ENCODE measurements at regions not wholly inside any gene's neighbourhood (a gene's known extent, or its start where the extent isn't known, plus 50 kb on each side); places are given as distances from the start of the nearest gene placed in this dataset.

DNA sequence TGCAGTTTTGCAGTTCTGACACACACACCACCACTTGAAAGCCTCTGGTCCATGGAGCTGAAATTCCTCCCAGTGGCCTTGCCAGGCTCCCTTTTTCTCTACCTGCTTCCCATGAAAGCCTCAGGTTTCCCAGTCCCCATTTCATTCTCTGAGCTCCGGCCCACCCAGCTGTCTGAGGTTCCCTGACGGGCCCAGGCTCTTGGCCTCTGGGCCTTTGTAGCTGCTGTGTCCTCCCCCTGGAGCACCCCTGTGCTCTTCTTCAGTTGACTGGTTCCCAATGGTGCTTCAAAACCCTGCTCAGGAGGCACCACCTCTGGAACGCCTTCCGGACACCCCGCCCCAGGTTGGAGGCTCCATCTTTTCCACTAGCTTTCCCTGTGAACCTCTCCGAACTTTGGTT lies 155.9 kb upstream of the SHB start:
- DNase-seq = no peak

DNA sequence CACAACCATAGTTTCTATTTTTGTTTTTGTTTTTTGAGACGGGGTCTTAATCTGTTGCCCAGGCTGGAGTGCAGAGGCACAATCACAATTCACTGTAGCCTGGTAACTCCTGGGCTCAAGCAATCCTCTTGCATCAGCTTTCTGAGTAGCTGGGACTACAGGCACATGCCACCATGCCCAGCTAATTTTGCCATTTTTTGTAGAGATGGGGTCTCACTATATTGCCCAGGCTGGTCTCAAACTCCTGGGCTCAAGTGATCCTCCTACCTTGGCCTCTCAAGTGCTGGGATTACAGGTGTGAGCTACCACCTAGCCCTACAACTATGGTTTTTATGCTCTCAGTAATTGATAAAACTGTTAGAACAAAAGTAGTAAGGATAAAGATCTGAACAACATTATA lies 147.5 kb upstream of the SHB start:
- DNase-seq = no peak

DNA sequence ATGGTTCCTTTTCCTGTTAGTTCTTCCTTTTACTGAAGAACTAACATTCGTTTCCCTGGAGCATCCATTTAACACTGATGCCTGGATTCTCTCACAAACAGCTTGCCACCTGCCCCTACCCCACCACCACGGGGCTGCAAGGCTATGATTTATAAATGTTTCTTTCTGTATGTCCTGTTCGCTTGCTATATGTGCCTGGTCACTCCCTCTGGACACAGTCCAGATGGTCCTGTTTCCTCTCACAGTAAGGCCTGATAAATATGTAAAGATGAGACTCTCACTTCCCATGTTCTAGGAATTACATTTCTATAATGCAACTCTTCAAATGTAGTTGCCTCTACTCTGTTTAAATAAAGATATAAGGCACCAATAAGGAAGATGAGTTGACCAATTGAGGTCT lies 146.4 kb upstream of the SHB start:
- no peak for DNase-seq

DNA sequence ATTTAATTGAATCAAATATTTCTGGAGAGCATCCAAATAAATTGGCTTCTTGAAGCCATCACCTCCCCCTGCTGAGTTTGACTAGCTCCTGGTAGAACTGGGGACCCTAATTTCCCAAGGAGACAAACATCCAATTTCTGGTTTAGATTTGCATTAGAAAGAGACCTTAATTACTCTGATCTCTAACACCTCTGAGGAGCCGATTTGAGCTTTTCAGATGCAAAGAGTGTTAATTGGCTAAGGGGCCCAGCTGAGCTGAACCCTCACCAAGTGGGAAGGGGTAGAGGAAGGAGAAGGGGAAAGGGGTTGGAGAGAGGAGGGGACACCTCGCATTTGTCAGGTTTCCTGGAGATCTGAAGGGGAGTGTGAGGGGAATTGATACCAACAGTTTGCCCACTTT lies 145.4 kb upstream of the SHB start:
- DNase-seq = no peak

DNA sequence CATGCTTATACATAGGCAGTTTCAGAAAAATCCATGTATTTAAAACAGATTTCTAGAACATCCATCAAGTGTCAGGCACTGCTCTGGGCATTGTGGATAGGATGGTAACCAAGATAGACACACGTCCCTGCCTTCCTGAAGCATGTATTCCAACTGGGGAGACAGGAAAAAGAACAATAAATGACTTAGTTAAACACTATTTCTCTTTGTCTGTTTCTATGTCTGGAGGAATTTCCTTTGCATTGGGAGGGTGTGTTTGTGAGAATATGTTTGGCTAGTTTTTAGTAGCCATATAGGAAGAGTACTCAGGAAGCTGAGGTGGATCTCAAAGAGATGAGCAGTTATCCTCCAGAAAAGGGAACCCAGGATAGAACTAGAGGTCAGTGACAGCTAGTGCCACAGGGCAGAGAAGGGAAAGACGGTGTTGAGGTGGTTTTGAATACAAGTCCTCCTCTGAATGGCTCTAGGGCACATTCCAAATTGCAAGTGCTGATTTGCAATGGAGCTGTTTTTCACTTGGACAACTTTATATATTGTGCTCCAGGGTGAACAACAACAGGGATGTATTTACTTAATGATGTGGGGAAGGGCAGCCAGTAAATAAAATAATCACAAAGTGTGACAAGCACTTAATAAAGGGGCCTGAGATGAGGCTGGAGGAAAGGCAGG lies 144.7 kb upstream of the SHB start:
- DNase-seq = no peak

DNA sequence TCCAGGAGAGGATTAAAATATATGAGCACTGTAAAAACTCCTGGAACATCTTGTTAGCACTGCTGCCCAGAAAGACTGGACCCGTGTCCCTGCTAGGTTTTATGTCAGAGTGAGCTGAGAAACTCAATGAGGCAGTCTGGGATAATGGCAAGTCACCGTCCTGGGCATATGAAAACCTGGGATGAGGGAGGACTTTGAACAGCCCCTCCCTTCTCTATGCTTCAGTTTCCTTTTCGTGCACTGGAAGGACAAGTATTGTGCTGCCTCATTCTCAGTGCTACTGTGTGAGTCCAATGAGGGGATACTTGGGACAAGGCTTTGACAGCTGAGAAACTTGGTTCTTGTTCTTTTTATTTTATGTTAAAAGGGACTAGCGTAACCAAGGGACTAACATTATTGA lies 143.0 kb upstream of the SHB start:
- DNase-seq = no peak

DNA sequence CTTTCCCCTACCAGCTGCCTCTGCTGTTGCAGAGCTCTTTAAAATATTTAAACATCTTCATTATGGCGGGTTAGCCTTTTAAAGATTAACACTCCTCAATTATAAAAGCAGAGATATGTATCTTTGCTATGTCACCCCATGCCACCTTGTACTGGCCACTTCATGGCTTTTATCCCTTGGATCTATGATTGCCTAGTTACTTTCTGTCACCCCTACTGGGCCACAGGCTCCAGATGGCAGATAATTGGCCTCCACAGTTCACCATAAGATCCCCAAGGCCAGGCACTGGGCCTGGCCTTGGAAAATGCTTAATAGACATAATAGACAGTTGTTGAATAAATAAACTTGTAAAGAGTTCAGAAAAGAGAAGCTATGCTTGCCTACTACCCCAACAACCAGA lies 142.0 kb upstream of the SHB start:
- no peak for DNase-seq

DNA sequence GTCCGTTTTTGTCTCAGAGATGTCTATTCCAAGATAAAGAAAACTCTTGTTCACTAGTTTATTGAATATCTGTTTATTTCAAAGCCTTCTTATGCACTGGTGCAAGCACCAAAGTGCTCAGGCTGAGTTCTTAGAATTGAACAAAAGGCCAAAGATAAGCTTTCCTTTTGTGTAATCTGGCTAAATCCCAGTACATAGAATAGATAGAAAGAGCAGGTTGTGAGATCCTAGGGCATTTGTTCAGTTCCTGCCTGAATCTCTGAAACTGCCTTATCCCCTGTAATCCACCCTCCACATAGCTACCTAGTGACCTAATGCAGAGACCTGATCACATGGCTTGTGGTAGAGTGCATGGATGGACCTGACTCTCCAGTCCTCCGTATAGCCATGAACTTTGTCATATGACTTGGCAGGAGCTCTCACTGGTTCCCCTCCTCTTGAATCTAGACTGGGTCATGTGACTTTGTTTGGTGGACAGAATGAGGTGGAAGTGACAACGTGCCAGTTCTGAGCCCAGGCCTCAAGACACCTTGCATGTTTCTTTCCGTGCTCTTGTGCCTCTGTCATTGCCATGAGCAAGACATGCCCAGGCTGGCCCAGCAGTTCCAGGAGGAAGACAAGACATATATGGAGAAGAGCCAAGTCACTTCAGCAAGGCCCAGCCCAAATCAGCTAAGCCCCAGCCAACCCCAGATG lies 139.3 kb upstream of the SHB start:
- DNase-seq = no peak

DNA sequence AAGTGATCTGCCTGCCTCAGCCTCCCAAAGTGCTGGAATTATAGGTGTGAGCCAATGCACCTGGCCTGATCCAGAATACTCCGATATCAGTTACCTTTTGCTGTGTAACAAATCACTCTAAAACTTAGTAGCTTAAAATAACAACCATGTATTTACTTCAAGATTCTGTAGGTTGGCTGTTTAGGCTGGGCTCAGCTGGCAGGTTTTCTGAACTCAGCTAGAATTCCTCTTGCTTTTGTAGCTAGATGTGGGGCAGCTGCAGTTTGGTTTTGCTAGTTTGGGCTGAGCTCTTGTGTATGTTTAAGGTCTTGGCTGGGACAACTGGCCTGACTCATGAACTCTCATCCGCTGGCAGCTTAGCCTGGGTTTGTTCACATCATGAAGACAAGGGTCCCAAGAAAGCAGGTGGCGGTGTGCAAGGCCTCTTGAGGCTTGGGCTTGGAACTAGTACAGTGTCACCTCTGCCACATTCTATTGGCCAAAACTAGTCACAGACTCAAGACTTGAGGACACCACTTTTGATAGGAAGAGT lies 138.3 kb upstream of the SHB start:
- DNase-seq = no peak

DNA sequence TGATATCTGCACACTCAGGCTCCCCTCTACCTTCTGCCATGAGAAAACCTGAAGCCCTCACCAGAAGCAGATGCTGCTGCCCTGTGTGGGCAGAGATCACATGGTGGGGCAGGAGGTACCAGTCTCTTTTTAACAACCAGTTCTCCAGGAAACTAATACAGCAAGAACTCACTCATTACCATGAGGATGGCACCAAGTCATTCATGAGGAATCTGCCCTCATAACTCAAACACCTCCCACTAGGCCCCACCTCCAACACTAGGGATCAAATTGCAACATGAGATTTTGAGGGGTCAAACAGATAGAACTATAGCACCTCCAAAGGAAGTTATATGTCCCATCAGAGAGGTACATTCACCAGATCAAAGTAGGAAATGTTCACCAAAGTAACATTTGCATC lies 136.3 kb upstream of the SHB start:
- no peak for DNase-seq

DNA sequence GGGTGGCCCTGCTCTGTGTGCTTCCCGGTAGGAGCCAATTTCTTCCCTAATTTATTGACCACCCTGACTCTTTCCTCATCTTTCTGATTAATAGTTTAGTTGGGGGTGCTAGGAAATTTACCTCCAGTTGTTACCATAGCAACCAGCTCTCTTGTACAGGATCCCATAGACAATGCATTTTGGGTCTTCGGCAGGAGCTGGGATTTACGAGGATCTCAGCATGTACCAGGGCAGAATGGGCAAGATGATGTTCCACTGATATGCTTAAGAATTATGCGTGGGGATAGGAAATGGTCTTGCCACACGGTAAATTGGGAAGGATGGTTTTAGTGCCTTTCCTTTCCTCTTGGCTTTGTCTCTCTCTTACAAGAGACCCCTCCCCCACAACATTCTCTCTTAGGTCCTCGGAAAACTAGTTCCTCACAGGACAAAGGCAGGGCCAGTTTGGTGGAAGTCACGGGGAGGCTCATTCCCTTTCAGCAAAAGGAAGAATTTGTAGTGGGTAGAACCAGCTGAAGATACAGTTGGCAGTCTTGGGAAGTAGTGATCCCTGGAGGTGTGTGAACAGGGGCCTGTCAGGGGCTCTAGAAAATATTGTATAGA lies 133.4 kb upstream of the SHB start:
- no peak for DNase-seq

DNA sequence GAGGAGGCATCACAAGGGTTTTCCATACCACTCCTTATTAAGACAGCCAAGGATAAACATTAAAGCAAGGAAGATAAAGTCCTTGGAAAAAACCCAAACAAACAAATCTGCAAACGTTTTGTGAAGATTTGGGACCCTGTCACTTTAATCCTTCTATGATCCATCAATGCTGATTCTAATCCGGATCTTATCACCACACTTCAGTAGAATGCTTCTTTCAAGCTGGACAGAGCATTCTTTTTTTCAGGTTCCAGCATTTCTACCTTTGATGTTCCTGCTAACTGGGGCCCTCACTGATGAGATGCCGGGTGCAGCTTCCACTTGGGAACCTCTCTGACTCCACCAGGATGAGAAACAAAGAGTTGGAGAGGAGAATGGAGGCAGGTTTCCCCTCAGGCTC lies 132.8 kb upstream of the SHB start:
- DNase-seq = no peak

DNA sequence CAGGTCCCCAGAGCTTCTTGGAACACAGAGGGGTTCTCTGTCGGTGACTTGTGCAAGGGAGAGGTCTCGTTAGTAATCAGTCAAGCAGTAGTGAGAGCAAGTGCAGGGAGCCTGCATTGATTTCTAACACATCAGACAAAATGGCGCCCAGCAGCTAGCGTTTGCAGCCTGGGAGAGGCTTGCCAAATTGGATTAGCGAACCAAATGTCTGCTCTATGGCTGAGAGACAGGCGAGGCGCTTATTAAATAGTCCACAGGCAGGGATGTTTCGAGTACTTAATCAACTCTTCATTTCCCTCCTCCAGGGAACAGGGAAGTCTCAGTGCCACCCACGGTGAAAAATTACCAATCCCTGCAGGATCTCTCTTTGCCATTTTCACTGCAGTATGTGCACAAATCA lies 131.4 kb upstream of the SHB start:
- no peak for DNase-seq

DNA sequence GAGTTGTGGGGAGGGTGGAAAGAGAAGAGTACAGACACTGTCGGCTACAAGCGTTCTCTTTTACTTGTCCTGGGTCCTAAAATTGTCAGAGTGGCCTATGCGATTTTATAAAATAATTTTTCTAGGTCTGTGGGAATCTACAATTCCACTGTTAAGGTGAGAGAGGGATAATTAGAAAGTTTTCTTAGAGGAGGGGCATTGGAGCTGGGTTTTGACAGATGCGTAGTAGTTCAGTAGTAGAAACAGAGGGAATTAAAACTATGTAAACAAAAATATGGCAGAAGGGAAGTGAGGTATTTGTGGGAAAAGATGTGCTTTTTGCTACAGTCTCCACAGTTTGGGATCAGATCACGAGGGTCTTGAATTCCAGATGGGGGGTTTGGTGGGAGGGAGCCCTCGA lies 129.1 kb upstream of the SHB start:
- no peak for DNase-seq

DNA sequence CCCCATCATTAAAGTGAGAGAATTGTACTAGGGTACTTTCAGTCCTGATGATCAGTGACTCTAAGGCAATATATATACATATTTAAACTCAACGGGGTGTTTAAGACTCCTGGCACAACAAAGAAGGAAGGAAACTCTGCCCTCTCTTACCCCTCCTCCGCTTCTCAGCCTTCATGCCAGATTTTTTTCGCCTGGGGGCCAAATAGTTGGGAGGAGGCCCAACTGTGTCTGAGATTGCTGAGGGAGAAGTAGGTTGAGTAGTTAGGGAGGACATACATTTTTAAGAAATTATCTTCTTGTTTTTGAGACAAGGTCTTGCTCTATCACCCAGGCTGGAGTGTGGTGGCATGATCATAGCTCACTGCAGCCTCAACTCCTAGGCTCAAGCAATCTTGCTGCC lies 127.7 kb upstream of the SHB start:
- no peak for DNase-seq

DNA sequence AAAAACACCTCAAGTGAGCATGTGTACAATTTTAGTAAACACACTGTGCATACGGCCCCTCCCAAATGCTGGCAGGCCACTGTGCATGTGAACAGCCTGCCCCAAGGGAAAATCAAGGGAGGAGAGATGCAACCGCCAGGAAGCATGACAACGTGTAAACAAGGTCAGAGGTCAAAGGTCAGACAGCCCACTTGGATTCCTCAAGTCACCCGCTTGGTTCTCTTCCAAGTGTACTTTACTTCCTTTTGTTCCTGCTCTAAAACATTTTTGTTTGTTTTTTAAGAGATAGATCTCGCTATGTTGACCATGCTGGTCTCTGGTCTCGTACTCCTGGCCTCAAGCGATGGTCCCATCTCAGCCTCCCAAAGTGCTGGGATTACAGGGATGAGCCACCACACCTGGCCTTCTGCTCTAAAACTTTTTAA lies 126.7 kb upstream of the SHB start:
- DNase-seq = no peak

DNA sequence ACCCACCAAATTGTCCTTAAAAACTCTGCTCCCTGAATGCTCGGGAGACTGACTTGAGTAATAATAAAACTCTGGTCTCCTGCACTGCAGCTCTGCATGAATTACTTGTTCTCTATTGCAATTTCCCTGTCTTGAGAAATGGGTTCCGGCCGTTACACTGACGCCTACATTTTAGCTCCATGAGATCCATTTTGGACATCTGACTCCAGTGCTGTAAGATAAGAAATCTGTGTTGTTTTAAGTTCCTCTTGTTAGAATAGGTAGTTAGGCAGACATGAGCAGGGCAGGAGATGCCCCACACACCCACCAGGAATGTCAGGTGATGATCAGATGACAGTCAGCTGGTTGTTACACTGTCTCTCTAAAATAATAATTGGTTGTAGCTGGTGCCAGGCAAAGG lies 125.8 kb upstream of the SHB start:
- no peak for DNase-seq

DNA sequence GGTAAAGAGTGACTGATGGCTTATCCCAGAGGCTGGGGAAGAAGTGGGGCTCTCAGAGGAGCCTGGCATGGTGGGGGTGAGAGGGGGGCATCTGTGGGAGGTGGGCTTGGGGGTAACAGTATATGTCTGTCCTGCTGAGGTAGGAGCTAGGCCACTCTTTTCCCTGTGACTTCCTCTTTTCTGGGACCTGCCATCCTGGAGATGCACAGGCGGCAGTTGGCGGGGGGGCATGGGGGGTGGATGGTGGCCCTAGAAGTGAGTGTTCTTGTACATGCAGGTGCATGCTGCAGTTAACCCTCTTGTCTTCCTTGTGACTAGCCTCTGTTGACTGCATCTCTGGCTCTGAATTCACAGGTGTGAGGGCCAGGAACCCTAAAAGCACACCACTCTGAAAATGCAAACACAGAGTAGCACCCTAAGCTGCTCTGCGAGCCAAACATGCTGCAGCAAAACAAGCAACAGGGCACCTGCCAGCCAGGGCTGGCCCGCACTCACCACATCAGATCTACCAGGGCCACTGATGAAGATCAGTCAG lies 123.8 kb upstream of the SHB start:
- DNase-seq = no peak

DNA sequence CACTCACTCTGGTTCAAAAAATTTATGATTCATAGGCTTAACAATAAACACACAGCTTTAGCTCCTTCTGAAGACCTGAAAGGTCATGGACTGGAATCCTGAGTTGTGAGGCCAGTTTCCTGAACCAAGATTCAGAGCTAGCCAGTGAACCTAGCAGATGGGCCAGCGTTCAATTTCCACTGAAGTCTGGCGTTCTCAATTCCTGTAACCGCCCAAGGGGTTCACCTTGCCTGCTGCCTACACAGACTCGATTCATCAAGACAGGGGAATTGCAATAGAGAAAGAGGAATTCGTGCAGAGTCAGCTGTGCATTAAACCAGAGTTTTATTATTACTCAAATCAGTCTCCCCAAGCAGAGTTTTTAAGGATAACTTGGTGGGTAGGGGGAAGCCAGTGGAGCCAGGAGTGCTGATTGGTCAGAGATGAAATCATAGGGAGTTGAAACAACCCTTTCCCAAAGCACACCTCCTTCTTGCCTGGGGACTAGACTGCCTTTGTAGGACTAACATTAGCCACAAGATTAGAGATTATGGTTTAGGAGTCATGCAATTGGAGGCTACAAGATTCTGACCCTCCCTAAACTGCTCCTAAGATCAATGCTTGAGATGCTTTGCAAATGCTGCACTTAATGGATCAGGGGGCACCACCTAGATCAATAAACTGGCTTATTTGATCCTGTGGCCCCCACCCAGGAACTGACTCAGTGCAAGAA lies 117.5 kb upstream of the SHB start:
- no peak for DNase-seq

DNA sequence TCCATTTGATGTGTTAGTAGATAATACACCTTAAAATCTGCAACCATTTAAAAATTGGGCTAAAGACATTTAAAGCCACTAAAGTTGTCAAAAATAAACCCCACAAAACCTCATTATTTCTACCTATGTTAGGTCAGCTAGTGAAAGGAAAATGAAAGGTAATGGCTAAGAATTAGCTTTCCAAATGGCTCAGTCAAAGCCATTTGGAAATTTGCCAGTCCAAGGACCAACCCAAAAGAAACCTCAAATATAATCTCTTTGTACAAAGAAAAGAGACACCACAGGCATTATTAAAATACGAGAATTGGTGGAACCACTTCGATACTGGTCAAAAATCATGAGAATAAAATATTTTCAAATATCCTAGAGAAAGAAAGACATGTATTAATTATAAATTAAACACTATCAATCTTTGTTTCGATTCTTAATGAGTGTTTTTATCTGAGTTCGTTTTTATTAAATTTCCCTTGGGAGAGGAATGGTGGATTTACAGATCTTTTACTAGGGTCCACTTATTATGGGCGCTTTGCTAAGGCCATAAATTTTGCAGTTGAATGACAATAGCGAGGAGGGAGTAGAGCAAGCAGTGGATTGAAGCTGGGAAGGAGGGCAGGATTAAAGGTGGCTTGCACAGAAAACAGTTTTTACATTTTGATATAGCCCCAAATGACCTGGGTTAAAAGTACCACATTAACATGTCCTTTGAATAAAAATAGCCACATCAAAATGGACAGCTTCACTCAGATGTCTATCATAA lies 116.8 kb upstream of the SHB start:
- DNase-seq = no peak

DNA sequence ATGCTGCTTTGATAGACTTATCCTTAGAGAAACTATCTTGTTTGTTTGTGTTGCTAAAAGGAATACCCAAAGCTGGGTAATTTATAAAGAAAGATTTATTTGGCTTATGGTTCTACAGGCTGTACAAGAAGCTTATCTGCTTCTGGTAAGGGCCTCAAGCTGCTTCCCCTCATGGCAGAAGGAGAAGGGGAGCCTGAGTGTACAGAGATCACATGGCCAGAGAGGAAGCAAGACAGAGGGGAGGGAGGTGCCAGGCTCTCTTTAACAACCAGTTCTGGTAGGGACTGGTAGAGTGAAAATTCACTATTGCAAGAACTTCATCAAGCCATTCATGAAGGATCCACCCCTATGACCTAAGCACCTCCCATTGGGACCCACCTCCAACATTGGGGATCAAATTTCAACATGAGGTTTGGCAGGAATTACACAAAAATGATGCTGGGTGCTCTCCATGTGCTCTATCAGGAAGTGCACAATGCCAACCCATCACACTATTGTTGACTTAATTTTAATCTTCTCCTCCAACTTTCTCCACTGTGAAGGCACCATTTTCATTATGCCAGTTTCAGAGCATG lies 115.1 kb upstream of the SHB start:
- DNase-seq = peak; percentile 48

DNA sequence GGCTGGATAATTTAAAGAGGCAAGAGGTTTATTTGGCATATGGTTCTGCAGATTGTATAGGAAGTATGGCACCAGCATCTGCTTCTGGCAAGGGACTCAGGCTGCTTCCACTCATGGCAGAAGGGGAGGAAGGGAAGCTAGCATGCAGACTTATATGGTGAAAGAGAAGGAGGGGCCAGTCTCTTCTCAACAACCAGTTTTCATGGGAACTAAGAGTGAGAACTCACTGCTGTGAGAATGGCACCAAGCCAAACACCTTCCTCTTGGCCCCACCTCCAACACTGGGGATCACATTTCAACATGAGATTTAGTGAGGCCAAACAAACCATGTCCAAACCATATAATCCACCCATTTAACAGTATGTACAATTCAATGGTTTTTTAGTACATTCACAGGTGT lies 113.3 kb upstream of the SHB start:
- no peak for DNase-seq
